HG02623 (cell line): ENCODE measurements at regions not wholly inside any gene's neighbourhood (a gene's known extent, or its start where the extent isn't known, plus 50 kb on each side); places are given as distances from the start of the nearest gene placed in this dataset.
"Not testable (repeated sequence)": the region's sequence is repeated elsewhere in the genome, so short reads cannot be mapped to it uniquely, and the experiment has no call there.

Source experiments
- ATAC-seq: cut with Tn5 transposase; IDR thresholded peaks from one replicate; pipeline ENCODE4 v1.9.1; 2021; ENCODE audit warnings: moderate library complexity; ENCODE audit not compliant: unreplicated experiment

- not testable (repeated sequence) for ATAC-seq
Measured at GRCh38 chr15:20019758-20020157, 521.8 kb downstream of the GOLGA6L6 start.

GRCh38 chr15:20017581-20017980, 524.0 kb downstream of the GOLGA6L6 start:
- not testable (repeated sequence) for ATAC-seq

- ATAC-seq = not testable (repeated sequence)
Measured at GRCh38 chr15:20016941-20017340, 524.7 kb downstream of the GOLGA6L6 start.

- not testable (repeated sequence) for ATAC-seq
Measured at GRCh38 chr15:20012837-20013236, 528.8 kb downstream of the GOLGA6L6 start.

- not testable (repeated sequence) for ATAC-seq
Measured at GRCh38 chr15:20010759-20011158, 530.8 kb downstream of the GOLGA6L6 start.

- ATAC-seq = not testable (repeated sequence)
Measured at GRCh38 chr15:20009619-20010018, 532.0 kb downstream of the GOLGA6L6 start.

- ATAC-seq = not testable (repeated sequence)
Measured at GRCh38 chr15:20007338-20007737, 534.3 kb downstream of the GOLGA6L6 start.

- not testable (repeated sequence) for ATAC-seq
Measured at GRCh38 chr15:20003471-20003870, 538.1 kb downstream of the GOLGA6L6 start.

- ATAC-seq = not testable (repeated sequence)
Measured at GRCh38 chr15:20002560-20002959, 539.0 kb downstream of the GOLGA6L6 start.

- not testable (repeated sequence) for ATAC-seq
Measured at GRCh38 chr15:19996574-19997194, 544.9 kb downstream of the GOLGA6L6 start.

- ATAC-seq = not testable (repeated sequence)
Measured at GRCh38 chr15:19995296-19995695, 546.3 kb downstream of the GOLGA6L6 start.

GRCh38 chr15:19992428-19992827, 549.2 kb downstream of the GOLGA6L6 start:
- ATAC-seq = no peak

GRCh38 chr15:19988094-19988660, 553.4 kb downstream of the GOLGA6L6 start:
- ATAC-seq = no peak

GRCh38 chr15:19987389-19988048, 554.1 kb downstream of the GOLGA6L6 start:
- ATAC-seq = no peak

GRCh38 chr15:19984101-19984500, 557.5 kb downstream of the GOLGA6L6 start:
- no peak for ATAC-seq

- ATAC-seq = no peak
Measured at GRCh38 chr15:19974998-19975397, 566.6 kb downstream of the GOLGA6L6 start.

GRCh38 chr15:19973718-19974117, 567.9 kb downstream of the GOLGA6L6 start:
- no peak for ATAC-seq

- ATAC-seq = not testable (repeated sequence)
Measured at GRCh38 chr15:19972582-19972981, 569.0 kb downstream of the GOLGA6L6 start.

- not testable (repeated sequence) for ATAC-seq
Measured at GRCh38 chr15:19965574-19965973, 576.0 kb downstream of the GOLGA6L6 start.

- ATAC-seq = not testable (repeated sequence)
Measured at GRCh38 chr15:19964480-19964879, 577.1 kb downstream of the GOLGA6L6 start.

GRCh38 chr15:19956124-19956796, 585.3 kb downstream of the GOLGA6L6 start:
- ATAC-seq = no peak
